ENCODE measurements at regions not wholly inside any gene's neighbourhood (a gene's known extent, or its start where the extent isn't known, plus 50 kb on each side); places are given as distances from the start of the nearest gene placed in this dataset.

DNA sequence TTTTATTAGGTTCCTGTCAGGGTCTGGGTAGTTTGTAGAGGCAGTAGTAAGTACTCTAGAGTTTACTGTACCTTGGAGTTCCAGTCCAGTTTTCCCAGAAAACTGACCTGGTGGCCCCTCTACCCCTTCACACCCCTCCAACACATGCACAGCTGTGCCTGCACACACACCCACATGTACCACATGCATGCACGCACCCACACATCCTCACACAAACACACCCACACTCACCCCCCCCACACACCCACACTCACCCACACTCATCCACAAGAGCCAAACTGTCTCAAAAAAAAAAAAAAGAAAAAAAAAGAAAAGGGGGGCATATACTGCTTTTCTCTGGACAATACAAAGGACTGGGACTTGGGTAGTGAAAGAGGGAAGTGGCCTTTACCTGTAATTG, 570.5 kb downstream of the QKI start:
- no peak for TF ChIP-seq POLR2A (IDR thresholded peaks at IDR 0.05)
- TF ChIP-seq EP300 (IDR thresholded peaks at IDR 0.05): no peak
- no peak for TF ChIP-seq POLR2AphosphoS5 (IDR thresholded peaks at IDR 0.05)
- TF ChIP-seq, protein P1, sequence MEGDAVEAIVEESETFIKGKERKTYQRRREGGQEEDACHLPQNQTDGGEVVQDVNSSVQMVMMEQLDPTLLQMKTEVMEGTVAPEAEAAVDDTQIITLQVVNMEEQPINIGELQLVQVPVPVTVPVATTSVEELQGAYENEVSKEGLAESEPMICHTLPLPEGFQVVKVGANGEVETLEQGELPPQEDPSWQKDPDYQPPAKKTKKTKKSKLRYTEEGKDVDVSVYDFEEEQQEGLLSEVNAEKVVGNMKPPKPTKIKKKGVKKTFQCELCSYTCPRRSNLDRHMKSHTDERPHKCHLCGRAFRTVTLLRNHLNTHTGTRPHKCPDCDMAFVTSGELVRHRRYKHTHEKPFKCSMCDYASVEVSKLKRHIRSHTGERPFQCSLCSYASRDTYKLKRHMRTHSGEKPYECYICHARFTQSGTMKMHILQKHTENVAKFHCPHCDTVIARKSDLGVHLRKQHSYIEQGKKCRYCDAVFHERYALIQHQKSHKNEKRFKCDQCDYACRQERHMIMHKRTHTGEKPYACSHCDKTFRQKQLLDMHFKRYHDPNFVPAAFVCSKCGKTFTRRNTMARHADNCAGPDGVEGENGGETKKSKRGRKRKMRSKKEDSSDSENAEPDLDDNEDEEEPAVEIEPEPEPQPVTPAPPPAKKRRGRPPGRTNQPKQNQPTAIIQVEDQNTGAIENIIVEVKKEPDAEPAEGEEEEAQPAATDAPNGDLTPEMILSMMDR (IDR thresholded peaks at IDR 0.05): no peak
